HG03457 (cell line): ENCODE measurements at regions not wholly inside any gene's neighbourhood (a gene's known extent, or its start where the extent isn't known, plus 50 kb on each side); places are given as distances from the start of the nearest gene placed in this dataset.
A peak's percentile ranks its signal among the peaks of the same experiment; 100 is the strongest.

Experiments used
- ATAC-seq: cut with Tn5 transposase; IDR thresholded peaks from one replicate; pipeline ENCODE4 v1.9.1; 2021; ENCODE audit warnings: moderate number of reproducible peaks; ENCODE audit not compliant: unreplicated experiment

DNA sequence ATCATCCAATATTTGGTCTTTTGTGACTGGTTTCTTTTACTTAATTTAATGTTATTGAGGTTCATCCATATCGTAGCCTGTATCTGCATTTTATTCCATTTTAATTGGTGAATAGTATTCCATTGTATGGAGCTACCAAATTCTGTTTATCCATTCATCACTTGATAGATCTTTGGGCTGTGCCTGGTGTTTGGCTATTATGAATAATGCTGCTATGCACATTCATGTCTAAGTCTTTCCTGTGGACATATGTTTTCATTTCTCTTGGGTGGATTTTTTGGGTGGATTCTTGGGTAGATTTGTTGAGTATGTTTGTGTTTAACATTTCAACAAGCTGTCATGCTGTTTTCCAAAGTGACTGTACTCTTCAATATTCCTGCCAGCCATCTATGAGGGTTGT is 52.5 kb upstream of the NEDD4L start:
- ATAC-seq, result no peak

DNA sequence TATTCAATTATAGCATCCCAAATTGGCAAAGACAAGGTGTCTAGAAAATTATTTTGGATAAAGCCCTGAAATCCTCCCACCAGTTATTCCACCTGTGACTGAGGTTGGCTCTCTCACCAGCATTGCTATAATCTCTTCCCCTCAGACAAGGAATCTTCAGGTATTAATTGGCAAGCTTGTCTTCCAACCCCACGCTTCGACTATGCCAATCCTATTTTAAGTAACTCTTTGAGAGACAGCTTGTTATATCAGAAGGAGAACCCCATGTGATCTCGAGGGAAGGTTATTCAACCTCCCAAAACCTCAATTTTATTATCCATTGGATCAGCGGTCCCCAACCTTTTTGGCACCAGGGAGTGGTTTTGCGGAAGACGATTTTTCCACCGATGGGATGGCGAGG is 54.5 kb upstream of the NEDD4L start:
- no peak for ATAC-seq

DNA sequence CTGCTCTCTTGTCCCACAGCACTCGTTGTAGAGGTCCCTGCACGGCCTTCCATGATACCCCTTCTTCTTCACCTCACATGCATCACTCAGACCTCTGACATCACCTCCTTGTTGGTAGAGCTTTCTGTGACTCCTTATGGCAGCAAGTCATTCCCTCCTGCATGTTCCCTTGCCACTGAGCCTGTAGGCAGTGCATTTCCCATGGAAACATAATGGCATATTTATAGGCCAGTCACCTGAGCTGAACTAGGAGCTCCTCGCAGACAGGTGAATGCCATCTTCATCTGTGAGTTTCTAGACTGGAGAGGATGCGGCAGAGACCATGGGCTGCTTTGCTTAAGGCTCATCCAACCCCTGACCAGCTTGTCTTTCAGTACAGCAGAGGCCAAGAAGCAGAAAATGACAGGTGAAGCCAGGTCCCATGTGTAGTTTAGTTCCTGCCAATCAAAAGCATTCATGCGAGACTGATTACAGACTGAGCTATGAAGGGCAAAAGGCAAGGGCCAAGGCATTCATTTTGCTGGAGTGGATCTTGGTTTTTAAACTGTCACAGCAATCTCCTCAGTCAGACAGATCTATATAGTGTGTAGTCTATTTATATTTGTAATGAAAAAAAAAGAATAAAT is 59.4 kb upstream of the NEDD4L start:
- no peak for ATAC-seq

DNA sequence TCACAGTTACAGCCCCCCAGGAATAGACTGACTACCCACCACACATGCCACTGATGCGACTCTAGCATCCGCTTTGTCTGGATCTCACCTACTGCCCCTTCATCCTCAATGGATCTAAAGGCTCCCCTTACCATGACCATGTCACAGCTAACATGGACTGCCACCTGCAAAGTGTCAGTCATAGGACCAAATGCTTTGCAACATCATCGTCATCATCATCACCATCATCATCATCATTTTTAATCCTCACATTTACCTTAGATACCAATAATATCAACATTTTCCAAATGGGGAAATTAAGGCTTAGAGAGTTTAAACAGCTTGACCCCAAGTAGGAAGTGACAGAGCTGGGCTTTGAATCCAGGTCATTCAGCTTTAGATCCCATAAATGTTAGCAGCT is 60.1 kb upstream of the NEDD4L start:
- no peak for ATAC-seq

DNA sequence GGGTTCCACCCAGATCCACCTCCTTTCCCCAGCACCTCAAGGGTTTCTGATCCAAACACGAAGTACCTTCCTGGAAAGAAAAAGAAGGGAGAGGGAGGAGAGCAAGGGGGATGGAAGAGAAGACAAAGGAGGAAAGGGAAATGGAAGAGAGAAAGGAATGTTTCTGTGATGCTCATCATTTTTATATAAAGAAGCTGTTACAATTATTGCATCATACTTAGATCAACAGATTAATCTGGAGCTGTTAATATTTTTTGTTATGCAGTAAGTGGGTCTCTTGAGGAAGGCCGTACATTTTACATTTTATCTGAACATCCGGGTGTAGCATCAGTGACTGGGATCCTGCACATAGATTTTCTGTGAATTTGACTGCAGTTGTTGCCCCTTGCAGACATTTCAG is 60.6 kb upstream of the NEDD4L start:
- ATAC-seq, result no peak

DNA sequence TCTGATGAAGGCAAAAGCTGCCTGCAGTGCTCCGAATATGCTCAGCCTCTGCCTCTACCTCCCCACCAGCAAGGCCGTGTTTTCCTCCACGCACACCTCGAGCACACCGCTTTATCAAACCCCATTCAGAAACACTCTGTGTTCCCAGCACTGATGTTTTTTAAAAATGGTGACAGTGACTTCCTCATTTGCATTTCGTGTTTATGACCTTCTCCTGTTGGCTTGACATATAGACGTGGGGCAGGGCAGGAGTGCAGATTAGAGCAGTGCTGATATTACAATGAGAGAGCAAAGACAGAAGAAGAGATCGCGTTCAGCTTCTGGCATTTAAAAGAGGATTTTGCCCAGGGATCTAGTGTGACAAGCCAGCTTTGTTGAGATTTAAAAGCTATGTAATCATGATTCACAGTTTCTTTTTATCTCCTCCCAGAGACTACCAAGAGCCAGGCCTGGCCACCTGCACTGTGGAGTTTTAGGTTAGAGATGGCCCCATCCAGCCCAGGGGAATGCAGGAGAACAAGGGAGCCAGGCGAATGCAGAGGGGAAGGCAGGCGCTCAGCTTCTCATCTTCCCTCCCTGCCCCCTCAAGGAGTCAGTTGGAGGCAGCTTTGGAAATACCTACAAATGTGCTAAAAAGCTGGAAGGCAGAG is 61.5 kb upstream of the NEDD4L start:
- ATAC-seq, result no peak

DNA sequence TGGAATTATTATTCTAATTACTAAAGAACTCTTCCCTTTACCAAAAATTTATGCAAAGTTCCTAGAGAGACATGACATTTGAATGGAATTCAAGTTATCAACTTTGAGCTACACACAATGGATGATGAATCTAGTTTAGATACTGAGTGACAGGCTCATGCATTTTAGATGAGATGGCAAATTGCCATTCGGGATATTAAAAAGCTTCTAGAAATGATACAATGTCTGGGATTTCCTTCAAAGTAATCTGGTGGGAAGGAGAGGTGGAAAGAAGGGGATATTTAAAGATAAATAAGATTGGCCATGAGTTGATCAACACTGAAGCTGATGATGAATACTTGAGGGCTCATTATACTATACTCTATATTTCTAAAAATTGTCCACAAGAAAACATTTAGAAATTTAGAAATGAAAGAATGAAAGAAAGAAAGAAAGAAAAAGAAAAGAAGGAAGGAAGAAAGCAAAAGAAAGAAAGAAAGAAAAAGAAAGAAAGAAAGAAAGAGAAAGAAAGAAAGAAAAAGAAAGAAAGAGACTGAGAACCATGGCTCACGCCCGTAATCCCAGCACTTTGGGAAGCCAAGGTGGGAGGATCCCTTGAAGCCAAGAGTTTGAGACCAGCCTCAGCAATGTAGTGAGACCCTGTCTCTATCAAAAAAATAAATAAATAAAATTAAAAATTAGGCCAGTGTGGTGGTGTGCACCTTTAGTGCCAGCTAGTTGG is 62.6 kb upstream of the NEDD4L start:
- ATAC-seq, result no peak

DNA sequence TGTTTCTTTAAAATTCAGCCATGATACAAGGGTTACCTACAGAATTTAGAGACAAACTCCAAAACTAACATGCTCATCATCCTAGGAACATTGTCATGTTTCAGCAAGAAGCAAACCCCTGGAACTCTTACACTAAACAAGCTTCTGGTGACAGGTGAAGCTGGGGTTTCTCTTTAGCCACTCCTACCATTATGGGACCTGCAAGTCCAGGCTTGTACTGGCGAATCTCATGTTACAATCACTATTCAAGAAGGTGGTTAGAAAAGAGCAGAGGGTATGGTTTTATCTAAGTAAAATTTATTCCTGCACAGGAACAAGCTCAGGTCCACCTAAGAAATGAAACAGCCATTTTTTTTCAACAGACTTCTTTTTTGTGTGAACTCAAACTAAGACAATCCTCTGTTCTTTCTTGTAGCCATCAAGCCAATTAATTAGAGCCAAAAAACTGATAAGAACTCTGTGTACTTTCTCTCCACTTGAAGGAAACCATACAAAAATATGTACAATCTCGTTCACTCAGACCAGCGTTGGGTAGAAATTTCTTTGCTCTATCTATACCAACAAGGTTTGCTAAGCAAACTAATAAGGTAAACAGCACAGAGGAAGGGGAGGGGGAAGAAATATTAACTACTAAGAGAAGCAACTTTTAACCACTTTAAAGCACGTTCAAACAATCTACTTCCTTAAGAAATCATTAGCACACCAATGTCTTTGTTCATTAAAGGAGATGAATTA is 63.3 kb upstream of the NEDD4L start:
- ATAC-seq, result no peak

DNA sequence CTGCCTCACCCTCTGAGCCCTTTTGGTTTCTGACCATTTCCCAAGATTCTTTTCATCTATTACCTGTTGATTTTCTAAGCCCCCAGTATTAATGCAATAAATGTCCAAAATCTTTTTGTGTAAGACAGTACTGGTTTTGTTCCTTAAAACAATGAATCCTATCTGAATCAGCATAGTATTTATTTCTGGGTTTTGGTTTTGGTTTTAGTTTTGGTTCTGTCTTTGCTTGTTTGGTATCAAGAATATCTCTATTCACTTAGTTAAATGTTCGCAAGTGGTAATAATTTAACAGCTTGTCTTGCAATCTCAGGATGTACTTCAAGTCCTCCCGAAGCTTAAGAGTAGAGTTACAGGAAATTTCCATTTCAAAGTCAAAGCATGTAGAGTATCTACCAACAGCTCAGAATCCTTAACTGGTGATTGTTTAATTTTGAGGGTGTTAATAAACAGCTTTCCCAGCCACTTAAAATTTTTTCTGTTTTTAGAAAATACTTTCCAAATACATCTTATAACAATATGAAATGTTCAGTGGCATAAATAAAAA is 67.7 kb upstream of the NEDD4L start:
- ATAC-seq, result peak; percentile 50

DNA sequence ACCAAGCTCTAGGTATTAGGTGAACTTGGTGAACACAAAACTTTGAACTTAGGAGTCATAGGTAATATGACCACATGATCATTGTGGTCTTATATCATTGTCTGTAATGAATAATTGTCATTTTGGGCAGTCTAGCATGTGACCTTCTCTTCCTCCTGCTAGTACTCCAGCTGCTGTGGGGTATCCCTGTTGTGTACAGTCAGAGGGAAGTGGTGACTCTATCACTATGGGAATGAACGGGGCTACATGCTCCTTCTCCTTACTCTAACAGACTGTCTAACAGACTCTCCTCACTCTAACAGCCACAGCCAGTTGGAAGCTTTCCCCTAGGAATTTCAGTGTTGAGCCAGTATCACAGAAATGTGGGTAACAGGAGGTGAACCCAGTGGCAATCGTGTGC is 68.2 kb upstream of the NEDD4L start:
- peak; percentile 11 for ATAC-seq

DNA sequence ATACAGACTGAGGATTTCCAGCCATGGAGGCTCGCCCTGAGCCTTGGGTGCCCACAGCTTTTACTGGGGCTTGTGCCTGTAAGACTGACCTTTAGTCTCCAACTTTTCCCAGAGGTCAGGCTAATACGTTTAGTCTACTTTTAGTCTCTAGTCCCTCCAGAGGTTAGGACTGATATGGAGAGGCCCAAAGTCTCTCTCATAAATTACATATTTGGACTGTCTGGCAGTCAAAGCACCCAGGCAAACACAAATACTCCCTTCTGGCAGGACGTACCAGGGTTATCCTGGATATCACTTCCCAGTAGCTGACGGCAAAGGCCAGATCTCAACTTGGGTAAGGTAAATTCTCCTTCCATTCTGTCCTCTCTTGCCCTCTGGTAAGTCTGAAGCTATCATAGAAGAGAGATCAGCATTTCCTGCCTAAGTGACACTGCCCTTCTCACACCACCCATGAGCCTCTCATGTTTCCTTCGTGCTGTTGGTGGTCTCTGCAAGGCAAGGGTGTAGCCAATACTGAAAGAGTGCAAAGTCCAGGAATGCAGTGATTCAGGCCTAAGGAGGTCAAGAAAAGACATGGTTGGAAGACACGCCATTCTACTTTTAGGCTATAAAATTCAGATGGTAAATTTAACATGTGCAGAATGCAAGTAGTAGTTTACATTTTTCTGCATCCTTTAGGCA is 69.3 kb upstream of the NEDD4L start:
- ATAC-seq, result no peak

DNA sequence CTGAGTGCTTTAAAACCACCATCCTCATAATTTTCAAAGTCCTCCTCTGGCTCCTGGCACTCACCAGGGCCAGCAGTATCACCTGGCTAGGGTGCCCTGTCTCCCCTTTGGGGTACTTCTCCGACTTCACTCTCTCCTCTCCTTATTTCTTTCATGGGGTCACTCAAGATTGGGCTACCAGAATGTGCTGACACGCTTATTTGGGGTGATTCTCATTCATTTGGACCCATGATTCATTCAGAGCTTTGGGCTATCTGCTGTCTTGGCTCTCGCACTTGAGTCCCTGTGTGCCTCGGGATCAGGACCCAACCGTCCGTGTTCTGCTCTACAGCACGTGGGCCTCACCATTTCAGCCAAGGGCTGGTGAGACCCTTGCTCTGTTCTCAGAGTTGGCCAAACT is 70.1 kb upstream of the NEDD4L start:
- ATAC-seq, result no peak

DNA sequence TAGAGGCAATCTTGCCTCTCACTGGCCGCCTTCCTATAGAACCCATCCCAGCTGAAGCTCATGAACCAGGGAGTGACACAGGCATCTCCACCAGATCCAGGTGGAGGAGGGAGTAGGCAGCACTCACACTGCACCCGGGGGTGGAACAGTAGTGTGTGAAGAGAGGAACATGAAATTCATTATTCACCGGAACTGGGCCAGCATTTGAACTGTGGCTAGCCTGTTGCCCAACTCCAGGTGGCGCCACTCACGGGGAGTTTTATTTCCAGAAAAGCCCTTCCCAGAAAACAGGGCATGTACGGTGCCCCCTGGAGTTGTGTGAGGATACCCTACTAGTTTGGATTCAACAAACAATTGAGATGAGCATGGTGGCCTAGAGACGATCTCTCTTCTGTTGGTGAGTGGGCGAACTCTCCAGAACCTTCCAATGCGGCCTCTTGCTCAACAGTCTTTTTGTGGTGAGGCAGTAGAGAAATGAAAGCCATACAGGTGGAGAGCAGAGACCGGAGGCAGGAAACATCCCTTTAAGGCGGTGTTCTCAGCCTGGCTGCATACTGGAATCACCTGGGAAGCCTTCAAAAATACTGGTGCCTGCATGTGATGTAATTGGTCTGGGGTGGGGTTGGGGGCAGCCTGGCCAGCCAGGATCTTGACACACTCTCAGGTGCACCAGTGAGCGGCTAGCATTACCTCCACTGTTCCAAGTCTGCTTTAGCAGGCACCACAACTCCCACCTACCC is 73.5 kb upstream of the NEDD4L start:
- ATAC-seq, result no peak

DNA sequence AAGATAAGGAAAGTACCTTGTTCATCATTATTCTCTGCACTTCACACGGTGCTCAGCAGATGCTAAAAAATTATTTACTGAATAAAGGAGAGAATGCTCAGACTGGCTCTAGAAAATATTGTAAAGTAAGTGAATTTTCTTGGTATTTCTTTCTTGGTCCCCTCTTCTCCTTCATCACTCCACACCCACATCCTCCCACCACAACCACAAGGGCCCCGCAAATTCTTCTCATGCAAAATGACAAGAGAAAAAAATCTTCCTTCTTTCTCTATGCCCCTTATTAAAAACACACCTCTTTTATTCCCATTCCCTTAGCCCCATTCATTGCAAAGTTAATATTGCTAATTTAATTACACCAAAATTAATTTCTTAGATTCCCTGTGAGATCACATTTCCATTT is 74.2 kb upstream of the NEDD4L start:
- ATAC-seq, result no peak

DNA sequence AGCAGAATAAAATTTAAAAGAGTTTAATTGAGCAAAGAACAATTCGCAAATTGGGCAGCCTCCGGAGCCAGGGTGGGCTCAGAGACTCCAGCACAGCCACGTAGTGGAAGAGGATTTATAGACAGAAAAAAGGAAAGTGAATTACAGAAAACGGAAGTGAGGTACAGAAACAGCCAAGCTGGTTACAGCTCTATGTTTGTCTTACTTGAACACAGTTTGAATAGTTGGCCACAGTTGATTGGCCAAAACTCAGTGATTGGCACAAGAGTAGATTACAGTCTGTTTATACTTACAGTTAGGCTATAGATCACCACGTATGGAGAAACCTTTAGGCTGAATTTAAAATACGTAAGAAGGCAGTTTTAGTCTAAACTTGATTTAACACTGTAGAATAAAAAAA is 78.8 kb upstream of the NEDD4L start:
- ATAC-seq, result no peak

DNA sequence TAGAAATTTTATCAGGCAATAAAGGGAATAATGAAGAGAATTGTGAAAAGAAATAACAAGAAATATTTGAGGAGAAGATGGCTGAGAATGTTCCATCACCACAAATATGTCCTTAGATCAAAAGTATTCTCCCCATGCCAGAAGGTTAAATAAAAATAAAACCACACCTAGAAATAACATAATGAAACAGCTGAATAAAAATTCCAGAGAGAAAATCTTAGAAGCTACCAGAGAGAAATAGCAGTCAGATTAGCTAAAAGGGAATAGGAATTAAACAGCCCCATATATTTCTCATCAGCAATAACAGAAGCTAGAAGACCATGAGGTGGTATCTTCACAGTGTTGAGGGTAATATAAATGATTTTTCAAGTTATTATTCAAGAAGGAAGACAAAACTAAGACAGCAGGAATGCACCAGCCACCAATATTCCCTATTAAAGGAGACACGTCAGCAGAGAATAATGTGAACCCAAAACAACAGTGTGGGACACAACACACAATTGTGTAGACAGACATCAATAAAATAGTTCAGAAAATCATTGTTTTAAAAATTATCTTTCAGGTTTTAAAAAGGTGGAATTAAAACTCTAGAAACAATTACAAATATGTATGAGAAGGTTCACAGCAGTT is 82.0 kb upstream of the NEDD4L start:
- no peak for ATAC-seq

DNA sequence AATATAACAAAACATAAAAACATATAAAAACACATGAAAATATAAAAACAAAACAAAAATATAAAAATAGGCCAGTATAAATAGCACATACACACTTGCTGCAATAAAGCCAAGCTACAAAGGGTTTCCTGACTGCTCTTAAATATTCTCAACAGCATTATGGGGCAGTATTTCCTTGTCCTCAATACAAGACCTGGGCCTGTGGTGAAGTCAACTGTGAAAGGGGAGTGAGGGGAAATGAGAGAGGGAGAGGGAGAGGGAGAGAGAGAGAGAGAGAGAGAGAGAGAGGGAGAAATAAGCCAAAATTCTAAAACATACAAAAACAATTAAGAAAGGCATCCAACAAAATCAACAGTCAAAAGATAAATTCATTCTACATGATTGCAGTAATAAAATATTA is 82.6 kb upstream of the NEDD4L start:
- ATAC-seq, result no peak

DNA sequence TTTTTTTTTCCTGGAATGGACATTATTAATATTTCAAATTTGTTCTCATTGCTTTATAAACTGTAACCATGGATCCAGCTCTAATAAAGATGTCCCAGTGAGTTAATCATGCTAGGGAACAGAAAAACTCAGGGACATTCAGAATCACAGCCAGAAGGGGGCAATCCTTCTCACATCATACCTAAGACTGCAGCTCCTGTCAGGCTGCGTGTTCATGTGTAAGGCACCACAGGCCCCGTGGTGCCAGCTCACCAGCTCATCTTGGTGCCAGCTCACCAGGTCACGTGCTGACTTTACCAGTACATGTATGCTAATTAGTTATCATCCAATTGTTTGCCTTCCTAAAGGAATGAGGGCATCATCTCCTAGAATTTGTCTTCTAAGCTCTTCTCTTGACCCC is 84.7 kb upstream of the NEDD4L start:
- ATAC-seq, result no peak

DNA sequence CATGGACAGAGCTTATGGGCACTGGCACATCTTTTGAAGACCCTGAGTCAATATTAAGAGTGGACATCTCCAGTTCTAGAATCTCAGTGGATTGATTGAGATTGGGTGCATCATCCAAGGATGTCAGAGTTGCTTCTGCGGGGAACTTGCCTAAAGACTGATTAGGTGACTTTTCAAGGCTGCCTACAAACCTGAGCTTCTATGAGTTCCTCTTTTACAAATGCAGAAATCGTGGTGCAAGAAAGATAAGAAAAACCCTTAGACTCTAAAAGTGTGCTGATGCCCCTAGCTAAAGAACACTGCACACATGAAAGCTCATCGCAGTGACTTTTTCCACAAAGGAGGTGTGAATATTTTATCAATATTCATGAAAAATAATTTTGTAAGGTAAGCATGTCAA is 86.8 kb upstream of the NEDD4L start:
- no peak for ATAC-seq

DNA sequence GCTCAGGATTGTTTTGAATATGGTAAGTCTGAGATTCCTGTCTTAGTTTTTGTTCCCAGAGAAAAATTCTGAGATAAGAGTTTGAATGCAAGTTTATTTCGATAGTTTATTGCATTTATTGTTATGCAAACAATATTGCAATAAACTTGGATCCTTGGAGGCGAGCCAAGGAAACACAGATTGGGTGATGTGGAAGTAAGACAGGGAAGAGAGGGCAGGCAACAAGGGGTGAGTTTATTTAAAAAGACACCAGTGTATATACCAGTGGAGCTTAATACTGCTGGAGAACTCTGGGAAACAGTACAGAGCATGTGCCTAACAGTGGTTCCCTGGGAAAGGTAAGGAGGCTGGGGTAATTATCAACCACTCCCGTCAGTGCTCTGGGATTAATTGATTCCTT is 87.5 kb upstream of the NEDD4L start:
- ATAC-seq, result no peak
